ENCODE measurements at regions not wholly inside any gene's neighbourhood (a gene's known extent, or its start where the extent isn't known, plus 50 kb on each side); places are given as distances from the start of the nearest gene placed in this dataset.

GRCh38 chr6:91241946-91242613 is 655.2 kb upstream of the MAP3K7 start:
- Histone ChIP-seq H3K79me1 (ENCODE audit: insufficient read depth, low read depth, low read length, poor library complexity, severe bottlenecking) (no peaks in the 10 kb centered on the region), H2BK12ac (ENCODE audit: insufficient read length, low read depth, low read length) (no peak overlapping the region), H4K8ac (replicated peaks; ENCODE audit: insufficient read length, low read depth, low read length) (no peak overlapping the region), H2BK120ac (ENCODE audit: low read depth, low read length, poor library complexity, severe bottlenecking) (no peak overlapping the region), H2AFZ (ENCODE audit: low read length) (no peak overlapping the region), H3K4me1 (ENCODE audit: insufficient read depth, low read length) (no peaks in the 10 kb centered on the region), H3K23me2 (ENCODE audit: insufficient read length, low read depth, low read length, poor library complexity, severe bottlenecking) (no peaks in the 10 kb centered on the region), H4K5ac (ENCODE audit: insufficient read length, low read depth, low read length) (no peak overlapping the region), H3K4ac (ENCODE audit: low read depth, low read length) (no peak overlapping the region), H3K4me2 (ENCODE audit: insufficient read depth, insufficient read length, low read length) (no peak overlapping the region), H3K9ac (ENCODE audit: extremely low read depth, insufficient read length, low read length) (no peak overlapping the region), H3K79me2 (ENCODE audit: insufficient read depth, low read length) (no peaks in the 10 kb centered on the region), H3K9me3 (ENCODE audit: control insufficient read depth, low read depth, low read length) (no peaks in the 10 kb centered on the region), H3K23ac (ENCODE audit: insufficient read length, low read depth, low read length) (no peak overlapping the region), H2AK5ac (ENCODE audit: insufficient read length, low read length) (no peak overlapping the region), H3T11ph (ENCODE audit: low read length) (no peak overlapping the region), H4K20me1 (ENCODE audit: control insufficient read depth, insufficient read depth, insufficient read length) (no peaks in the 10 kb centered on the region), H2BK5ac (ENCODE audit: insufficient read length, low read length) (no peak overlapping the region), H3K27me3 (ENCODE audit: insufficient read depth, low read length) (no peaks in the 10 kb centered on the region), H3K27ac (ENCODE audit: insufficient read length, low read depth, low read length) (no peak overlapping the region), H4K91ac (ENCODE audit: insufficient read length, low read depth, low read length) (no peak overlapping the region), H2BK15ac (ENCODE audit: low read depth, low read length) (no peak overlapping the region), H2BK20ac (ENCODE audit: low read depth, low read length, poor library complexity, severe bottlenecking) (no peak overlapping the region), H3K56ac (ENCODE audit: insufficient read length, low read depth, low read length) (no peak overlapping the region), H3K18ac (ENCODE audit: insufficient read length, low read depth, low read length) (no peak overlapping the region), H3K14ac (ENCODE audit: insufficient read depth, low read length) (no peak overlapping the region)
- Mint-ChIP-seq H3K27me3 (ENCODE audit: low read depth) (no peaks in the 10 kb centered on the region), H3K27ac (no peak overlapping the region), H3K9me3 (no peaks in the 10 kb centered on the region), H3K4me1 (peaks cover 3% of the 10 kb centered on the region in 2 experiments; a peak in 2 of 4 replicates), H3K36me3 (ENCODE audit: insufficient read depth in 1 of 3, low read depth in 3 of 3) (no peaks in the 10 kb centered on the region), H3K4me3 (no peak overlapping the region)
- TF ChIP-seq CTCF (conservative IDR thresholded peaks at IDR 0.05) = no peak
- DNase-seq = no peak
- no CpG with 5 or more reads among the region's 6 CpGs for WGBS (ENCODE audit: extremely low coverage, insufficient read length, low lambda C conversion rate)

All from H9 (cell line).